OCI-LY7 (cell line): ENCODE measurements at regions not wholly inside any gene's neighbourhood (a gene's known extent, or its start where the extent isn't known, plus 50 kb on each side); places are given as distances from the start of the nearest gene placed in this dataset.

Source experiments
- EZH2phosphoT487 ChIP-seq: fragments of 200-600 bp; sonication (generic); IDR thresholded peaks from 2 replicates; pipeline ENCODE4 v1.6.1; 2018; ENCODE audit warnings: low read depth, borderline replicate concordance, mild to moderate bottlenecking, mixed run types, antibody characterized with exemption, low read length, moderate library complexity, mixed read lengths
- TF ChIP-seq, protein P1 (sequence below): fragments of 200-600 bp; sonication (generic); conservative IDR thresholded peaks from 2 replicates; pipeline ENCODE4 v1.5.1; 2014; ENCODE audit warnings: mild to moderate bottlenecking, antibody characterized with exemption, low read length, moderate library complexity, mixed read lengths

DNA sequence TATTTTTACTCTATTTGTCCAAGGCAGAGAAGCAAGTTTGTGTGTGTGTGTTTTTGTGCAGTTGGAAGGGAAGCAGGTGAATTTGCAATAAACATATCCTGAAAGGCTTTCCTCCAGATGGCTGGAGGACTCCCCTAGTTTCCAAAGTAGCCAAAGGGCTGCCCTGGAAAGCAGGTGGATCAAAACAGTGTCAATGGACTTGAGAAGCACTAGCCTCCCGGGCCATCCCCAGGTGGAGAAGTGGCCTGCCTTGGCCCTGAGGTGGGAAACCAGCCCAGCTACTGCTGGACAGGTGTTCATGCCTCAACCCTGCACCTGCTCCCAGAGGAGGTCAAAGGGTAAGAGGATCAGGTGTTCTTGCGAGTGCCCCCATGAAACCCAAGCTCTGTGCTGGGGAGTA lies 1046.9 kb downstream of the VRK1 start:
- TF ChIP-seq, protein P1, sequence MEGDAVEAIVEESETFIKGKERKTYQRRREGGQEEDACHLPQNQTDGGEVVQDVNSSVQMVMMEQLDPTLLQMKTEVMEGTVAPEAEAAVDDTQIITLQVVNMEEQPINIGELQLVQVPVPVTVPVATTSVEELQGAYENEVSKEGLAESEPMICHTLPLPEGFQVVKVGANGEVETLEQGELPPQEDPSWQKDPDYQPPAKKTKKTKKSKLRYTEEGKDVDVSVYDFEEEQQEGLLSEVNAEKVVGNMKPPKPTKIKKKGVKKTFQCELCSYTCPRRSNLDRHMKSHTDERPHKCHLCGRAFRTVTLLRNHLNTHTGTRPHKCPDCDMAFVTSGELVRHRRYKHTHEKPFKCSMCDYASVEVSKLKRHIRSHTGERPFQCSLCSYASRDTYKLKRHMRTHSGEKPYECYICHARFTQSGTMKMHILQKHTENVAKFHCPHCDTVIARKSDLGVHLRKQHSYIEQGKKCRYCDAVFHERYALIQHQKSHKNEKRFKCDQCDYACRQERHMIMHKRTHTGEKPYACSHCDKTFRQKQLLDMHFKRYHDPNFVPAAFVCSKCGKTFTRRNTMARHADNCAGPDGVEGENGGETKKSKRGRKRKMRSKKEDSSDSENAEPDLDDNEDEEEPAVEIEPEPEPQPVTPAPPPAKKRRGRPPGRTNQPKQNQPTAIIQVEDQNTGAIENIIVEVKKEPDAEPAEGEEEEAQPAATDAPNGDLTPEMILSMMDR = no peak
- no peak for TF ChIP-seq EZH2phosphoT487
